ENCODE measurements at regions not wholly inside any gene's neighbourhood (a gene's known extent, or its start where the extent isn't known, plus 50 kb on each side); places are given as distances from the start of the nearest gene placed in this dataset.
A peak's percentile ranks its signal among the peaks of the same experiment; 100 is the strongest.

DNA sequence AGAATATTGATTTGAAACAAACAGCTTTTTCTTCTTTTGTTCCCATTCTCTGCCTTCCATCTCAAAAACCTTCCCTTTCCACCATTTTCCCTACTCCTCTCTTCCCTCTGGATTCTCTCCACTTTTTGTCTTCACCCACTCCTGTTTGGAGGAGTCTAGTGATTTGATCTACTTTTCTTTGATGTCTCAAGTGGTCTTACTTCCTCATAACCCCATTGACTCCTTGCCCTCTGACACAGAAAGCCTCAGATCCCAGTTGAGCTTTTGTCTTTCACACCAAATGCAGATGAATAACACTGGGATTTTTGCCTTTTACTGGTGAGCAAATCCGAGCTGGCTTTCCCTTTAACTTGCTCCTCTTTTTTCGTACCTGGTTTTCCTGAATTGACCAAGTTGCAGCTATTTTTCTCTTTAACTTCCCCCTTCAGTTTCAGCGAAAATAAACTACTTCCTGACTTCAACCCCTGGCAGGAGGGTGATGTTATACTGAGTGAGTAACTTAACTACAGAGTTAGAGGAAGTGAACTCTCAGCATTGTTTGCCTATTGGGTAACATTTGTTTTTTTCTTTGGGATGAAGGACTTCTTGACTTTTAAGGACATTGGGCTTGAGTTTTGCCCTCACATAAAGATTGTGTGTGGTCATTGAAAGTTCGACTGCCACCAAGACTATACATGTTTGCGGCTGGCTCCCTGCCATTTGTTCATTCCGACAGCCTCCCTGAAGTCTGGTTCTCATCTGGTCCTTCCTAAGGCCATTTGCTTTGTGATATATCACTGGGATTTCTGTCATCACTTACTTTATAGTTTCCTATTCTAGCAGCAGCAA is 392.8 kb upstream of the NR3C2 start:
- Histone ChIP-seq H3F3A (ENCODE audit: control insufficient read depth, insufficient read depth) (no peaks in the 10 kb centered on the region), H4K20me1 (ENCODE audit: control insufficient read depth, insufficient read depth, low read depth, low read length) (no peaks in the 10 kb centered on the region), H3K27ac (ENCODE audit: low read depth, low read length) (no peak overlapping the region), H3K27me3 (ENCODE audit: control insufficient read depth, low read length) (no peaks in the 10 kb centered on the region), H3K4me3 (ENCODE audit: low read length) (peak overlapping the region; percentile 20; the same call in 1 of the 2 replicates), H3K36me3 (ENCODE audit: control insufficient read depth, low read length) (no peaks in the 10 kb centered on the region), H3K4me1 (ENCODE audit: control insufficient read depth, low read length) (peaks cover 16% of the 10 kb centered on the region), H3K4me2 (ENCODE audit: low read length) (peak overlapping the region; percentile 31), H3K79me2 (ENCODE audit: control insufficient read depth, low read length) (no peaks in the 10 kb centered on the region), H3K9me3 (ENCODE audit: control insufficient read depth, insufficient read depth, low read length) (no peaks in the 10 kb centered on the region), H3K9me2 (replicated peaks; ENCODE audit: control insufficient read depth, low read length) (no peaks in the 10 kb centered on the region)
- TF ChIP-seq EZH2phosphoT487 (IDR thresholded peaks at IDR 0.05; ENCODE audit: borderline replicate concordance, low read length) (no peak), CTCF (IDR thresholded peaks at IDR 0.05; ENCODE audit: low read depth, low read length, poor library complexity, severe bottlenecking) (no peak)

GRCh38 chr4:148831945-148832344 is 389.7 kb upstream of the NR3C2 start:
- Histone ChIP-seq H3K4me2 (ENCODE audit: low read length) (no peak overlapping the region), H3K27ac (ENCODE audit: low read depth, low read length) (no peak overlapping the region), H3K4me1 (ENCODE audit: control insufficient read depth, low read length) (peaks cover 16% of the 10 kb centered on the region), H3K9me2 (replicated peaks; ENCODE audit: control insufficient read depth, low read length) (no peaks in the 10 kb centered on the region), H3K79me2 (ENCODE audit: control insufficient read depth, low read length) (no peaks in the 10 kb centered on the region), H3K9me3 (ENCODE audit: control insufficient read depth, insufficient read depth, low read length) (no peaks in the 10 kb centered on the region), H4K20me1 (ENCODE audit: control insufficient read depth, insufficient read depth, low read depth, low read length) (no peaks in the 10 kb centered on the region), H3K27me3 (ENCODE audit: control insufficient read depth, low read length) (no peaks in the 10 kb centered on the region), H3K36me3 (ENCODE audit: control insufficient read depth, low read length) (no peaks in the 10 kb centered on the region), H3K4me3 (ENCODE audit: low read length) (no peak overlapping the region), H3F3A (ENCODE audit: control insufficient read depth, insufficient read depth) (no peaks in the 10 kb centered on the region)
- no peak for TF ChIP-seq EZH2phosphoT487 (IDR thresholded peaks at IDR 0.05; ENCODE audit: borderline replicate concordance, low read length)
- no peak for TF ChIP-seq CTCF (IDR thresholded peaks at IDR 0.05; ENCODE audit: low read depth, low read length, poor library complexity, severe bottlenecking)

DNA sequence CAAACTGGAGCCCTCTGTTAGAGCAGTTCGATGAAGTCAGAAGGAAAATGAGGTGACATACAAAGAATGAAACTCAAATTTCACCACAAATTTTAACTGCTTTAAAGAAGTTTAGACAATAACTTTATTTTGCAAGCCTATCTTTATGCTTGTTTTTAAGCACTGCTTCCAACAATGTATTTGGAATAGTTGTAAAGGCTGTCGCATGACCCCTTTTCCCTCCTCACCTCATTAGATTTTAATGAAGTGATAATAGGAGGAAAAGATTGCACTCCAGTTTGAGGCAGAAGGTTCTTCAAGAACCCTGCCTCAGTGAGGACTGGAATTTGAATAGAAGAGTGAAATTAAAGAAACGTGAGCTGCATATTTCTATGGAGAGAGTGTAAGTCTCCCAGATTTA is 386.1 kb upstream of the NR3C2 start:
- Histone ChIP-seq H4K20me1 (ENCODE audit: control insufficient read depth, insufficient read depth, low read depth, low read length) (no peaks in the 10 kb centered on the region), H3F3A (ENCODE audit: control insufficient read depth, insufficient read depth) (no peaks in the 10 kb centered on the region), H3K4me2 (ENCODE audit: low read length) (no peak overlapping the region), H3K9me2 (replicated peaks; ENCODE audit: control insufficient read depth, low read length) (no peaks in the 10 kb centered on the region), H3K79me2 (ENCODE audit: control insufficient read depth, low read length) (no peaks in the 10 kb centered on the region), H3K27ac (ENCODE audit: low read depth, low read length) (no peak overlapping the region), H3K4me3 (ENCODE audit: low read length) (no peak overlapping the region), H3K27me3 (ENCODE audit: control insufficient read depth, low read length) (no peaks in the 10 kb centered on the region), H3K36me3 (ENCODE audit: control insufficient read depth, low read length) (no peaks in the 10 kb centered on the region), H3K9me3 (ENCODE audit: control insufficient read depth, insufficient read depth, low read length) (no peaks in the 10 kb centered on the region), H3K4me1 (ENCODE audit: control insufficient read depth, low read length) (no peaks in the 10 kb centered on the region)
- TF ChIP-seq EZH2phosphoT487 (IDR thresholded peaks at IDR 0.05; ENCODE audit: borderline replicate concordance, low read length) (no peak), CTCF (IDR thresholded peaks at IDR 0.05; ENCODE audit: low read depth, low read length, poor library complexity, severe bottlenecking) (no peak)
